ENCODE measurements at regions not wholly inside any gene's neighbourhood (a gene's known extent, or its start where the extent isn't known, plus 50 kb on each side); places are given as distances from the start of the nearest gene placed in this dataset.
"Not testable (repeated sequence)": the region's sequence is repeated elsewhere in the genome, so short reads cannot be mapped to it uniquely, and the experiment has no call there.

DNA sequence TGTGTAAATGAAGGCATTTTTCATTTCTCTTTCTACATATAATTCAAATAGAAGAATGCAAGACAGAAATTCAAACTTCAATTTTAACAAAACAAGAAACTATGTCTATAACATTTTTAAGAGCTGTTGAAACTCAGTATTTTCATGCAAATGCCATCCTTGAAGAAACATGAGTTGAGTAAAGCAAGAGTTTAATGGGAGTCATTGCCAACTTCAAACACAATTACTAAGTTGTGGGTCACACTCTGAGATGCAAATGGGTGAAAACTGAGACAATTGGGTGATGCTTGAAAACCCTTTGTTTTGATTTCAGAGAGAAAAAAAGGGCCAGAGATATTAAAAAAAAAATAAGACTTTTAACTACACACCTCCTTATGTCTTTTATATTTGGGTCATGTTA is 865.9 kb downstream of the FAT4 start:
- DNase-seq (ENCODE audit: insufficient read length, low spot score) (no peak), FAIRE-seq (no peak)
- no peak for TF ChIP-seq TAF1 (IDR thresholded peaks at IDR 0.05; ENCODE audit: low read depth, low read length)
- no peak for TF ChIP-seq PAX5 (IDR thresholded peaks at IDR 0.05; ENCODE audit: insufficient read depth, low read length, severe bottlenecking)
- TF ChIP-seq SPI1 (IDR thresholded peaks at IDR 0.05; ENCODE audit: low read depth, low read length), result no peak
- TF ChIP-seq POU2F2 (IDR thresholded peaks at IDR 0.05; ENCODE audit: low read depth, low read length), result no peak
- no peak for TF ChIP-seq POLR2A (IDR thresholded peaks at IDR 0.05; ENCODE audit: low read depth, low read length)
- TF ChIP-seq POLR2AphosphoS5 (IDR thresholded peaks at IDR 0.05; ENCODE audit: low read depth, low read length), result no peak

DNA sequence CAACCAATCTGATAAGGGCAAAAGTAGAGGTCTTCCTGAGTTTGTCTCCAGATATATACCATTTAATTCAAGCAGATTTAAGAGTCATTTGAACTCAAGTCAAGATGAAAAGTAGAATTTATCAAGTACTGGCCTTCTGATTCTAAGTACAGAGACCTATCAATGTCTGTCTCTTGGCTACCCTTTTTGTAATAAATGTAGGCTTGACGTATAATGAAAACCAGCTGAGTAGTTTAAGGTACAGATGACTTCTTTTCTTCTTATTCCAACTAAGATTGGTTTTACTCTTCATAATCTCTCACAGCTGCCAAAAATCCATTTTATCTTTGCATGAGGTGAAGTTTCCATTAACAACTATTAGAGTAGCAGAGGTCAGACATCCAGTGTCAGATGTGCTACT is 867.6 kb downstream of the FAT4 start:
- no peak for FAIRE-seq
- DNase-seq (ENCODE audit: insufficient read length, low spot score), result no peak
- no peak for TF ChIP-seq TAF1 (IDR thresholded peaks at IDR 0.05; ENCODE audit: low read depth, low read length)
- no peak for TF ChIP-seq PAX5 (IDR thresholded peaks at IDR 0.05; ENCODE audit: insufficient read depth, low read length, severe bottlenecking)
- TF ChIP-seq POLR2AphosphoS5 (IDR thresholded peaks at IDR 0.05; ENCODE audit: low read depth, low read length), result no peak
- no peak for TF ChIP-seq POLR2A (IDR thresholded peaks at IDR 0.05; ENCODE audit: low read depth, low read length)
- no peak for TF ChIP-seq SPI1 (IDR thresholded peaks at IDR 0.05; ENCODE audit: low read depth, low read length)
- no peak for TF ChIP-seq POU2F2 (IDR thresholded peaks at IDR 0.05; ENCODE audit: low read depth, low read length)

DNA sequence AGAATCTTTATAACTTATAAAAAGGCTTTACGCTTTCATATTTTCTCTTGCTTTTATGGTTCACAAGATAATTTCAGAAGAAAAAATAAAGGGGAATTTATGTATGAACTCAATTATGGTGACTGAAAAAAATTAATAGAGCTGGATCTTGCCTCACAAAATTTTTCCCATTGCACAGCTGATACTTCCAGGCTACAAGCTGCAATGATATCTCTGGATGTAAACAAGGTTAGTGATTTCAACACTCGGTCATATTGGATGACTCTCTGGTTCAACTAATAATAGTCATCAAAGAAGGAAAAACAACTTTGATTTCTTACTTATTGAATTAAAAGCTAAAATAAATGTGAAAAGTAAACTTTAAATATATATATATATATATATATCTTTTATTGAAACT is 868.0 kb downstream of the FAT4 start:
- no peak for FAIRE-seq
- TF ChIP-seq PAX5 (IDR thresholded peaks at IDR 0.05; ENCODE audit: insufficient read depth, low read length, severe bottlenecking), result no peak
- no peak for TF ChIP-seq POU2F2 (IDR thresholded peaks at IDR 0.05; ENCODE audit: low read depth, low read length)
- no peak for TF ChIP-seq POLR2AphosphoS5 (IDR thresholded peaks at IDR 0.05; ENCODE audit: low read depth, low read length)
- no peak for TF ChIP-seq TAF1 (IDR thresholded peaks at IDR 0.05; ENCODE audit: low read depth, low read length)
- no peak for TF ChIP-seq POLR2A (IDR thresholded peaks at IDR 0.05; ENCODE audit: low read depth, low read length)
- TF ChIP-seq SPI1 (IDR thresholded peaks at IDR 0.05; ENCODE audit: low read depth, low read length), result no peak
- no peak for DNase-seq (ENCODE audit: insufficient read length, low spot score)

DNA sequence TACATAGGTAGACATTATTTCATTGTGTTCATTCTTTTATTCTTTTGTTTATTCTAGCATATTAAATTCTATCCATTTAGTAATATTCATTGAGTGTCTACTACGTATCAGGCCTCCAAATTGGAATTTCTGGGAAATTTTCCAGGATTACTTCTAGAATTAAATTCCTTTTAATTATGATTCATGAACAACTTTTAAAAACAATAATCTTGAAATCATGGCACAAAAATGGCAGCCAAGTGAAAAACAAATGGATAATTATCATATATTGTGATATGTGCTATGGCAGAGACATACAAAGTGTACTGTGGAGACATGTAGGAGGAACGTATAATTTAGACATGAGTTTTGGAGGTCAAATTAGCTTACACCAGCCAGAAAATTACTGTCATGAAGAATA is 868.5 kb downstream of the FAT4 start:
- no peak for FAIRE-seq
- TF ChIP-seq TAF1 (IDR thresholded peaks at IDR 0.05; ENCODE audit: low read depth, low read length) (no peak), POLR2AphosphoS5 (IDR thresholded peaks at IDR 0.05; ENCODE audit: low read depth, low read length) (no peak), POLR2A (IDR thresholded peaks at IDR 0.05; ENCODE audit: low read depth, low read length) (no peak), SPI1 (IDR thresholded peaks at IDR 0.05; ENCODE audit: low read depth, low read length) (no peak), PAX5 (IDR thresholded peaks at IDR 0.05; ENCODE audit: insufficient read depth, low read length, severe bottlenecking) (no peak), POU2F2 (IDR thresholded peaks at IDR 0.05; ENCODE audit: low read depth, low read length) (no peak)
- DNase-seq (ENCODE audit: insufficient read length, low spot score), result no peak

DNA sequence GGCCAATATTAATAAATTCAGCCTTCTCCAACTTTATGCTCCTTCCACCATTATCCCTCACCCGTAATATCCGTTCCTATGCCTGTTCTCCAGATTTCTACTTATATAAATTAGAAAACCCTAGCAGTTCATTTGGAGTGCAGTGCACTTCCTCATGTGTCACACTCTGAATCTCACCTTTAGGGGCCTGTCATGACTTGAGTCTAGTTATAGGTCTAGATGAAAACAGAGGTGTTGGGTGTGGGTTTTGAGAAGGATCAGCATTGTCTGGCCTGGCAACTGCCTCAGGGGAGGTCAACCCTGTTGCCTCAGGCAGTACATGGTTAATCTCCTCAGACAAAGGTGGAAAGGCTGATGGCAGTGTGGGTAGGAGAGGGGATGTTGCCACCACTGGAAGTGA is 876.8 kb downstream of the FAT4 start:
- FAIRE-seq, result no peak
- DNase-seq (ENCODE audit: insufficient read length, low spot score), result no peak
- TF ChIP-seq PAX5 (IDR thresholded peaks at IDR 0.05; ENCODE audit: insufficient read depth, low read length, severe bottlenecking), result no peak
- TF ChIP-seq POLR2AphosphoS5 (IDR thresholded peaks at IDR 0.05; ENCODE audit: low read depth, low read length), result no peak

DNA sequence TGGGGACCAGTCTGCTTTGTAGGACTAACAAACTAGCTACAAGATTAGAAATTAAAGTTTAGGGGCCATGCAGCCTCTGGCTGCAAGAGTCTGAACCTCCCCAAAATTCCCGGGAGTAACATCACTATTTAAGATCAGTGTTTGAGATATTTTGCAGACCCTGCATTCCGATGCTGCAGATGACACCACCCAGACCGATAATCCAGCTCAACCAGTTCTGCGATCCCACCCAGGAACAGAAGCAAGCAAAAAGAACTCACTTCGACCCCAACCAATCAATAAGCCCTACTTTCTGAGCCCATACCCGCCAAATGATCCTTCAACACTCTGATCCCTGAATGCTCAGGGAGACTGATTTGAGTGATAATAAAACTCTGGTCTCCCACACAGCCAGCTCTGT is 877.8 kb downstream of the FAT4 start:
- TF ChIP-seq POLR2AphosphoS5 (IDR thresholded peaks at IDR 0.05; ENCODE audit: low read depth, low read length), result no peak
- no peak for TF ChIP-seq TAF1 (IDR thresholded peaks at IDR 0.05; ENCODE audit: low read depth, low read length)
- no peak for TF ChIP-seq POU2F2 (IDR thresholded peaks at IDR 0.05; ENCODE audit: low read depth, low read length)
- TF ChIP-seq PAX5 (IDR thresholded peaks at IDR 0.05; ENCODE audit: insufficient read depth, low read length, severe bottlenecking), result no peak
- TF ChIP-seq POLR2A (IDR thresholded peaks at IDR 0.05; ENCODE audit: low read depth, low read length), result no peak
- no peak for TF ChIP-seq SPI1 (IDR thresholded peaks at IDR 0.05; ENCODE audit: low read depth, low read length)
- FAIRE-seq, result no peak
- no peak for DNase-seq (ENCODE audit: insufficient read length, low spot score)

DNA sequence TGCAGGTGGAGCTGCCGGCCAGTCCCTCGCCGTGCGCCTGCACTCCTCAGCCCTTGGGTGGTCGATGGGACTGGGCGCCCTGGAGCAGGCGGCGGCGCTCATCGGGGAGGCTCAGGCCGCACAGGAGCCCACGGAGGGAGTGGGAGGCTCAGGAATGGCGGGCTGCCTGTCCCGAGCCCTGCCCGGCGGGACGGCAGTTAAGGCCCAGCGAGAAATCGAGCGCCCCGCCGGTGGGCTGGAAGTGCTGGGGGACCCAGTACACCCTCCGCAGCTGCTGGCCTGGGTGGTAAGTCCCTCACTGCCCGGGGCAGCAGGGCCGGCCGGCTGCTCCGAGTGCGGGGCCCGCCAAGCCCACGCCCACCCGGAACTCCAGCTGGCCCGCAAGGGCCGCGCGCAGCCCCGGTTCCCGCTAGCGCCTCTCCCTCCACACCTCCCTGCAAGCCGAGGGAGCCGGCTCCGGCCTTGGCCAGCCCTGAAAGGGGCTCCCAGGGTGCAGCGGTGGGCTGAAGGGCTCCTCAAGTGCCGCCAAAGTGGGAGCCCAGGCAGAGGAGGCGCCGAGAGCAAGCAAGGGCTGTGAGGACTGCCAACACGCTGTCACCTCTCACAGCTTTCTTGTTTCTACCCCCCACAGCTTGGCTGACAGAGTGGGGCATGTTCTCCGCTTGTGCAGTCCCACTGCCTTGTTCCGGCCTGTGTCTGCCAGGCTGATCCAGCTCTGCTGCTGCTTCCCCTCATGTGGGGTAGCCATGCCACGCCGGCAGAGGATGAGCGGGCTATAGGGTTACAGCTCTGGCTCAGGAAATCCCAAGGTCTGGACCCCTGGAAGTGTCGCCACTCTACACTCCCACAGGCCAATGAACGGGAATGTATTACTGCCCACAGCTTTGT is 886.7 kb downstream of the FAT4 start:
- not testable (repeated sequence) for FAIRE-seq; DNase-seq (ENCODE audit: insufficient read length, low spot score)

DNA sequence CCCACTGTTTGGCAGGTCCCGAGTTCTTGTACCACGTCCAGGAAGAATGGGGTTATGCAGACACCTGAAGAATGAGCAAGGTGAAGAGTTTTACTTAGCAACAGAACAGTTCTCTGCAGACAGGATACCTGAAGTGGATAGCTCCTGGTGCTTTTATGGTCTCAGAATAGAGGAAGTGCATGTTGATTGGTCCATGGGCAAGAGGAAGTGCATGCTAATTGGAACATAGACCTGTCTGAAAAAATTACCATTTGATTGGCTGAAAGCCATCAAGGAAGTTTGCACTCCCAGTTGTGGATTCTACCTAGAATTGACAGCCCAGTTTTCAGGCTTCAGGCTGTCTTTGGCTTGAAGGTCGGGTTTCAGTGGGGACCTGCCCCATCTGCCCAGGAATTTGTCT is 887.5 kb downstream of the FAT4 start:
- FAIRE-seq (no peak), DNase-seq (ENCODE audit: insufficient read length, low spot score) (no peak)
- TF ChIP-seq POLR2AphosphoS5 (IDR thresholded peaks at IDR 0.05; ENCODE audit: low read depth, low read length) (no peak), POLR2A (IDR thresholded peaks at IDR 0.05; ENCODE audit: low read depth, low read length) (no peak), SPI1 (IDR thresholded peaks at IDR 0.05; ENCODE audit: low read depth, low read length) (no peak), TAF1 (IDR thresholded peaks at IDR 0.05; ENCODE audit: low read depth, low read length) (no peak), PAX5 (IDR thresholded peaks at IDR 0.05; ENCODE audit: insufficient read depth, low read length, severe bottlenecking) (no peak), POU2F2 (IDR thresholded peaks at IDR 0.05; ENCODE audit: low read depth, low read length) (no peak)

DNA sequence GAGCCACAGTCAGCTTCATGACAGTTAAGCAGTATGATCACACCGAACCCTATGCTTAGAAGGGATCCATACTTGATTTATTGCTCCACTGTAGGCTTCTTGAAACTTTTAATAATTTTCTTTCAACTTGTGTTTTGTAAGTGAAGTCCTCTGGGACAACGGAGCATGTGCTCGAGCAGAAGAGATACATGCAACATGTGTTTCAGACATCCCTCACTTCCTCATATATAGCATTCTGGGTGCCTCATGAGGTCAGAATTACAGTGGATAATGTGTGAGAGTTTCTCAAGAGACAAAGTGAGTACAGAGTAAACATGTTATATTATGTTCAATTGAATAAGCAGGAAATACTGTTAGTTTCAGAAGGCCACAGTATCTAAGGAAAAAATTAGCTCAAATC is 893.2 kb downstream of the FAT4 start:
- TF ChIP-seq TAF1 (IDR thresholded peaks at IDR 0.05; ENCODE audit: low read depth, low read length) (no peak), SPI1 (IDR thresholded peaks at IDR 0.05; ENCODE audit: low read depth, low read length) (no peak), POLR2A (IDR thresholded peaks at IDR 0.05; ENCODE audit: low read depth, low read length) (no peak)
- DNase-seq (ENCODE audit: insufficient read length, low spot score) (no peak), FAIRE-seq (no peak)

DNA sequence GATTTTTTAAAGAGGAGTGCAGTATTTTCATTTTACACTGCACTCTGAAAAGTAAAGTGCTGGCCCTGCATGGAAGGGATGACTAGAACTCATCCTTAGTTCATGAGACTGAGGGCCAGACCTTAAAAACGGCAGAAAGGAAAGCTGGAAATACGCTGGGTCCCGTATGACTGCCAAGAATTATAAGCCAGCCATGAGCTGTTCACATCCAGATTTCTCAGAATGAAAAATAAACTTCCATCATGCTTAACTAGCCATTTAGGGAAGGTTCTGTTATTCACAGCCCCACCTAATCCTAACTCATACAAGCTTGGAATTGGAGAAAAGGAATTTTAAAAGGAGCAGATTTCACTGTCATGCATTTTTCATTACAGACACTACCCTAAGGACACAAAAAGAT is 894.4 kb downstream of the FAT4 start:
- DNase-seq (ENCODE audit: insufficient read length, low spot score) (no peak), FAIRE-seq (no peak)
- TF ChIP-seq TAF1 (IDR thresholded peaks at IDR 0.05; ENCODE audit: low read depth, low read length), result no peak
- no peak for TF ChIP-seq POU2F2 (IDR thresholded peaks at IDR 0.05; ENCODE audit: low read depth, low read length)
- TF ChIP-seq SPI1 (IDR thresholded peaks at IDR 0.05; ENCODE audit: low read depth, low read length), result no peak
- TF ChIP-seq PAX5 (IDR thresholded peaks at IDR 0.05; ENCODE audit: insufficient read depth, low read length, severe bottlenecking), result no peak
- TF ChIP-seq POLR2AphosphoS5 (IDR thresholded peaks at IDR 0.05; ENCODE audit: low read depth, low read length), result no peak
- no peak for TF ChIP-seq POLR2A (IDR thresholded peaks at IDR 0.05; ENCODE audit: low read depth, low read length)
